WTC11 (cell line): ENCODE measurements at regions not wholly inside any gene's neighbourhood (a gene's known extent, or its start where the extent isn't known, plus 50 kb on each side); places are given as distances from the start of the nearest gene placed in this dataset.
"Not testable (repeated sequence)": the region's sequence is repeated elsewhere in the genome, so short reads cannot be mapped to it uniquely, and the experiment has no call there.

Experiments
- E2F5 ChIP-seq: sonication (generic); formaldehyde crosslinking; IDR thresholded peaks from 2 replicates; pipeline ENCODE4 v1.8.1; 2022; ENCODE audit warnings: mild to moderate bottlenecking, moderate library complexity, missing genetic modification reagents
- FOXK1 ChIP-seq: sonication (generic); formaldehyde crosslinking; IDR thresholded peaks from 2 replicates; pipeline ENCODE4 v1.8.0; 2022; ENCODE audit warnings: mild to moderate bottlenecking, moderate library complexity, missing genetic modification reagents
- JUN ChIP-seq: sonication (generic); formaldehyde crosslinking; IDR thresholded peaks from 2 replicates; pipeline ENCODE4 v1.8.0; 2023; ENCODE audit warnings: mild to moderate bottlenecking, missing genetic modification reagents
- NFATC4 ChIP-seq: fragments of 250-450 bp; sonication (Bioruptor Pico); IDR thresholded peaks from 2 replicates; pipeline ENCODE4 v1.9.0; 2021; ENCODE audit warnings: mild to moderate bottlenecking
- PREB ChIP-seq: sonication (generic); formaldehyde crosslinking; IDR thresholded peaks from 2 replicates; pipeline ENCODE4 v1.8.1; 2022; ENCODE audit warnings: mild to moderate bottlenecking, missing genetic modification reagents, moderate library complexity, borderline replicate concordance
- SMAD3 ChIP-seq: sonication (generic); formaldehyde crosslinking; IDR thresholded peaks from 2 replicates; pipeline ENCODE4 v1.8.0; 2022; ENCODE audit warnings: missing genetic modification reagents, mild to moderate bottlenecking, borderline replicate concordance
- SMAD4 ChIP-seq: sonication (generic); formaldehyde crosslinking; IDR thresholded peaks from 2 replicates; pipeline ENCODE4 v1.8.0; 2022; ENCODE audit warnings: mild to moderate bottlenecking, missing genetic modification reagents
- TCF7 ChIP-seq: sonication (generic); formaldehyde crosslinking; IDR thresholded peaks from 2 replicates; pipeline ENCODE4 v1.8.0; 2022; ENCODE audit warnings: mild to moderate bottlenecking, low read depth, missing genetic modification reagents, moderate library complexity
- ZNF671 ChIP-seq: fragments of 250-450 bp; sonication (Bioruptor Pico); IDR thresholded peaks from 2 replicates; pipeline ENCODE4 v1.8.0; 2021; ENCODE audit warnings: mild to moderate bottlenecking
- TF ChIP-seq, protein P1 (sequence below): fragments of 200-600 bp; IDR thresholded peaks from 2 replicates; pipeline ENCODE4 v1.8.0; 2022; ENCODE audit warnings: antibody characterized with exemption
- TF ChIP-seq, protein P2 (sequence below): sonication (generic); formaldehyde crosslinking; IDR thresholded peaks from 2 replicates; pipeline ENCODE4 v1.8.0; 2022; ENCODE audit warnings: mild to moderate bottlenecking, missing genetic modification reagents
- TF ChIP-seq, protein P3 (sequence below): sonication (generic); formaldehyde crosslinking; IDR thresholded peaks from 2 replicates; pipeline ENCODE4 v1.8.0; 2022; ENCODE audit warnings: mild to moderate bottlenecking, missing genetic modification reagents
- TF ChIP-seq, protein P4 (sequence below): sonication (generic); formaldehyde crosslinking; IDR thresholded peaks from 2 replicates; pipeline ENCODE4 v1.8.1; 2022; ENCODE audit warnings: low read depth, missing genetic modification reagents, borderline replicate concordance
- TF ChIP-seq, protein P5 (sequence below): sonication (generic); formaldehyde crosslinking; IDR thresholded peaks from 2 replicates; pipeline ENCODE4 v1.8.1; 2023; ENCODE audit warnings: mild to moderate bottlenecking, missing genetic modification reagents, moderate library complexity

GRCh38 chr16:60200729-60201128, 1466.6 kb upstream of the GOT2 start:
- TF ChIP-seq NFATC4 (CRISPR knock-in tag); JUN; PREB (CRISPR knock-in tag); TCF7 (CRISPR knock-in tag); SMAD3 (CRISPR knock-in tag); E2F5 (CRISPR knock-in tag); ZNF671 (CRISPR knock-in tag); SMAD4 (CRISPR knock-in tag); FOXK1 (CRISPR knock-in tag): not testable (repeated sequence)
- TF ChIP-seq, protein P1, sequence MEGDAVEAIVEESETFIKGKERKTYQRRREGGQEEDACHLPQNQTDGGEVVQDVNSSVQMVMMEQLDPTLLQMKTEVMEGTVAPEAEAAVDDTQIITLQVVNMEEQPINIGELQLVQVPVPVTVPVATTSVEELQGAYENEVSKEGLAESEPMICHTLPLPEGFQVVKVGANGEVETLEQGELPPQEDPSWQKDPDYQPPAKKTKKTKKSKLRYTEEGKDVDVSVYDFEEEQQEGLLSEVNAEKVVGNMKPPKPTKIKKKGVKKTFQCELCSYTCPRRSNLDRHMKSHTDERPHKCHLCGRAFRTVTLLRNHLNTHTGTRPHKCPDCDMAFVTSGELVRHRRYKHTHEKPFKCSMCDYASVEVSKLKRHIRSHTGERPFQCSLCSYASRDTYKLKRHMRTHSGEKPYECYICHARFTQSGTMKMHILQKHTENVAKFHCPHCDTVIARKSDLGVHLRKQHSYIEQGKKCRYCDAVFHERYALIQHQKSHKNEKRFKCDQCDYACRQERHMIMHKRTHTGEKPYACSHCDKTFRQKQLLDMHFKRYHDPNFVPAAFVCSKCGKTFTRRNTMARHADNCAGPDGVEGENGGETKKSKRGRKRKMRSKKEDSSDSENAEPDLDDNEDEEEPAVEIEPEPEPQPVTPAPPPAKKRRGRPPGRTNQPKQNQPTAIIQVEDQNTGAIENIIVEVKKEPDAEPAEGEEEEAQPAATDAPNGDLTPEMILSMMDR = not testable (repeated sequence)
- TF ChIP-seq, protein P2, sequence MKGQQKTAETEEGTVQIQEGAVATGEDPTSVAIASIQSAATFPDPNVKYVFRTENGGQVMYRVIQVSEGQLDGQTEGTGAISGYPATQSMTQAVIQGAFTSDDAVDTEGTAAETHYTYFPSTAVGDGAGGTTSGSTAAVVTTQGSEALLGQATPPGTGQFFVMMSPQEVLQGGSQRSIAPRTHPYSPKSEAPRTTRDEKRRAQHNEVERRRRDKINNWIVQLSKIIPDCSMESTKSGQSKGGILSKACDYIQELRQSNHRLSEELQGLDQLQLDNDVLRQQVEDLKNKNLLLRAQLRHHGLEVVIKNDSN (CRISPR knock-in tag) = not testable (repeated sequence)
- TF ChIP-seq, protein P3, sequence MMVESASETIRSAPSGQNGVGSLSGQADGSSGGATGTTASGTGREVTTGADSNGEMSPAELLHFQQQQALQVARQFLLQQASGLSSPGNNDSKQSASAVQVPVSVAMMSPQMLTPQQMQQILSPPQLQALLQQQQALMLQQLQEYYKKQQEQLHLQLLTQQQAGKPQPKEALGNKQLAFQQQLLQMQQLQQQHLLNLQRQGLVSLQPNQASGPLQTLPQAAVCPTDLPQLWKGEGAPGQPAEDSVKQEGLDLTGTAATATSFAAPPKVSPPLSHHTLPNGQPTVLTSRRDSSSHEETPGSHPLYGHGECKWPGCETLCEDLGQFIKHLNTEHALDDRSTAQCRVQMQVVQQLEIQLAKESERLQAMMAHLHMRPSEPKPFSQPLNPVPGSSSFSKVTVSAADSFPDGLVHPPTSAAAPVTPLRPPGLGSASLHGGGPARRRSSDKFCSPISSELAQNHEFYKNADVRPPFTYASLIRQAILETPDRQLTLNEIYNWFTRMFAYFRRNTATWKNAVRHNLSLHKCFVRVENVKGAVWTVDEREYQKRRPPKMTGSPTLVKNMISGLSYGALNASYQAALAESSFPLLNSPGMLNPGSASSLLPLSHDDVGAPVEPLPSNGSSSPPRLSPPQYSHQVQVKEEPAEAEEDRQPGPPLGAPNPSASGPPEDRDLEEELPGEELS = not testable (repeated sequence)
- TF ChIP-seq, protein P4, sequence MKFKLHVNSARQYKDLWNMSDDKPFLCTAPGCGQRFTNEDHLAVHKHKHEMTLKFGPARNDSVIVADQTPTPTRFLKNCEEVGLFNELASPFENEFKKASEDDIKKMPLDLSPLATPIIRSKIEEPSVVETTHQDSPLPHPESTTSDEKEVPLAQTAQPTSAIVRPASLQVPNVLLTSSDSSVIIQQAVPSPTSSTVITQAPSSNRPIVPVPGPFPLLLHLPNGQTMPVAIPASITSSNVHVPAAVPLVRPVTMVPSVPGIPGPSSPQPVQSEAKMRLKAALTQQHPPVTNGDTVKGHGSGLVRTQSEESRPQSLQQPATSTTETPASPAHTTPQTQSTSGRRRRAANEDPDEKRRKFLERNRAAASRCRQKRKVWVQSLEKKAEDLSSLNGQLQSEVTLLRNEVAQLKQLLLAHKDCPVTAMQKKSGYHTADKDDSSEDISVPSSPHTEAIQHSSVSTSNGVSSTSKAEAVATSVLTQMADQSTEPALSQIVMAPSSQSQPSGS (CRISPR knock-in tag) = not testable (repeated sequence)
- TF ChIP-seq, protein P5, sequence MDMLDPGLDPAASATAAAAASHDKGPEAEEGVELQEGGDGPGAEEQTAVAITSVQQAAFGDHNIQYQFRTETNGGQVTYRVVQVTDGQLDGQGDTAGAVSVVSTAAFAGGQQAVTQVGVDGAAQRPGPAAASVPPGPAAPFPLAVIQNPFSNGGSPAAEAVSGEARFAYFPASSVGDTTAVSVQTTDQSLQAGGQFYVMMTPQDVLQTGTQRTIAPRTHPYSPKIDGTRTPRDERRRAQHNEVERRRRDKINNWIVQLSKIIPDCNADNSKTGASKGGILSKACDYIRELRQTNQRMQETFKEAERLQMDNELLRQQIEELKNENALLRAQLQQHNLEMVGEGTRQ (CRISPR knock-in tag) = not testable (repeated sequence)
